ENCODE measurements at regions not wholly inside any gene's neighbourhood (a gene's known extent, or its start where the extent isn't known, plus 50 kb on each side); places are given as distances from the start of the nearest gene placed in this dataset.

DNA sequence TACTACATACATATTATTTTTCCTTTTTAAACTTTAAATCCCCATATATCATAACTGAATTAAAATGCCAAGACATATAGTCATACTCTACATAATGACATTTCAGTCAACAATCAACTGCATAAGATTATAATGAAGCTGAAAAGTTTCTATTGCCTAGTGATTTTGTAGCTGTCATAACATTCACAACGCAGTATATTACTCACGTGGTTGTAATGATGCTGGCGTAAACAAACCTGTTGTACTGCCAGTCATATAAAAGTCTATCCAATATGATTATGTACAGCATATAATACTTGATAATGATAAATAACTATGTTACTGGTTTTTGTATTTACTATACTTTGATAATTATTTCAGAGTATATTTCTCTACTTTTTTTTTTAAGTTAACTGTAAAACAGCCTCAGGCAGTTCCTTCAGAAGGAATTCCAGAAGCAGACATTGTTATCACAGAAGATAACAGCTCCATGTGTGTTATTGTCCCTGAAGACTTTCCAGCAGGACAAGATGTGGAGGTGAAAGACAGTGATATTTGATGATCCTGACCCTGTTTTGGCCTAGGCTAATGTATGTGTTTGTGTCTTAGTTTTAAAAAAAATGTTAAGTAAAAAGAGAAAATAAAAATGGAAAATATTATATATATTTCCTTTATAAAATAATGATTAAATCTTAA, 443.4 kb upstream of the UBE2E2 start:
- ATAC-seq = no peak
- TF ChIP-seq TCF4 (CRISPR knock-in tag; IDR thresholded peaks at IDR 0.05; ENCODE audit: borderline replicate concordance) (peak; percentile 47; the same call in 1 of the 2 replicates), ISL1 (CRISPR knock-in tag; IDR thresholded peaks at IDR 0.05) (no peak)

DNA sequence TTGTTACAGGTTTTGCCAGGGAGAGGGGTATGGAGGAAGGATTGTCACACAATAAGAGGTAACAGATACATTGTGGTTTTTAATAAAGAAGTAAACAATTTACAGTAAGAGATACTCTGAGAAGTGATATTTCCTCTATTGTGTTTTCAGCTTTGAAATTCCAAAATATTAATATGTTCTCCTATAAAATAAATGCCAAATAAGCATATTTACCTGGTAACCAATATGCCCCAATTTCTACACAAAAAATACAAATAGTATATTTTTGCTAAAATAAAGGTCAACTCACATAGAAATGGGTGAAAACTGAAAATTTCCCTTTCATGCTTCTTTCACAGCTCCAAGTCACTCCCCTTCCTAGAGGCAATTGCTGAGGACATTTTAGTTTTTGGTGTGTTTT, 437.4 kb upstream of the UBE2E2 start:
- no peak for ATAC-seq
- TF ChIP-seq POU6F1 (CRISPR knock-in tag; IDR thresholded peaks at IDR 0.05; ENCODE audit: borderline replicate concordance, low read depth) (no peak), PPARA (CRISPR knock-in tag; IDR thresholded peaks at IDR 0.05; ENCODE audit: borderline replicate concordance) (no peak), TCF4 (CRISPR knock-in tag; IDR thresholded peaks at IDR 0.05; ENCODE audit: borderline replicate concordance) (no peak), CSDC2 (CRISPR knock-in tag; IDR thresholded peaks at IDR 0.05) (no peak), GLIS3 (CRISPR knock-in tag; IDR thresholded peaks at IDR 0.05) (no peak)

- TF ChIP-seq, protein P1, sequence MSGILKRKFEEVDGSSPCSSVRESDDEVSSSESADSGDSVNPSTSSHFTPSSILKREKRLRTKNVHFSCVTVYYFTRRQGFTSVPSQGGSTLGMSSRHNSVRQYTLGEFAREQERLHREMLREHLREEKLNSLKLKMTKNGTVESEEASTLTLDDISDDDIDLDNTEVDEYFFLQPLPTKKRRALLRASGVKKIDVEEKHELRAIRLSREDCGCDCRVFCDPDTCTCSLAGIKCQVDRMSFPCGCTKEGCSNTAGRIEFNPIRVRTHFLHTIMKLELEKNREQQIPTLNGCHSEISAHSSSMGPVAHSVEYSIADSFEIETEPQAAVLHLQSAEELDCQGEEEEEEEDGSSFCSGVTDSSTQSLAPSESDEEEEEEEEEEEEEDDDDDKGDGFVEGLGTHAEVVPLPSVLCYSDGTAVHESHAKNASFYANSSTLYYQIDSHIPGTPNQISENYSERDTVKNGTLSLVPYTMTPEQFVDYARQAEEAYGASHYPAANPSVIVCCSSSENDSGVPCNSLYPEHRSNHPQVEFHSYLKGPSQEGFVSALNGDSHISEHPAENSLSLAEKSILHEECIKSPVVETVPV (CRISPR knock-in tag; IDR thresholded peaks at IDR 0.05) = no peak
- TF ChIP-seq CREB5 (CRISPR knock-in tag; IDR thresholded peaks at IDR 0.05; ENCODE audit: low read depth) (no peak), ISL1 (CRISPR knock-in tag; IDR thresholded peaks at IDR 0.05) (no peak)
- ATAC-seq = no peak
Measured at GRCh38 chr3:22777834-22778233, 425.3 kb upstream of the UBE2E2 start.

DNA sequence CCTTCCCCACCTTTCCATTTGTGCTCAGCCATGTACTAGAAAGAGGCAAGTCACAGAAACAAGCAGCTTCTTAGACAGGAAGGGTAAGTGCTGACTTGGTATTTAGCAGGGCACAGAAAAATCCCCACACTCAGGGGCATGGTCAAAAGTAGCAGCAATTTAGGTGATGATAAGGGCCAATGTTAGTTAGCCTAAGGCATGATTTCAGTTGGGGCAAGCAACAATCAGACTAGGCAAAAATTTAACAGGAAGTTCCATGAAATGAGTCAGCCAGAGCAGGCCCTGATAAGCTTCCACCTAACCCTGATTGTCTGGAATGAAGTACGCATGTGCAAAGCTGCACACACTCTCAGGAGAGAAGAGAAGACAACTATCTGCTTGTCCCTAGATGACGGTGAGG, 423.4 kb upstream of the UBE2E2 start:
- no peak for ATAC-seq
- no peak for TF ChIP-seq CREB5 (CRISPR knock-in tag; IDR thresholded peaks at IDR 0.05; ENCODE audit: low read depth)
- TF ChIP-seq RARB (CRISPR knock-in tag; IDR thresholded peaks at IDR 0.05) = no peak
- no peak for TF ChIP-seq ZNF565 (CRISPR knock-in tag; conservative IDR thresholded peaks at IDR 0.05; ENCODE audit: low read depth)
- TF ChIP-seq TSHZ2 (CRISPR knock-in tag; IDR thresholded peaks at IDR 0.05) = no peak
- TF ChIP-seq TCF4 (CRISPR knock-in tag; IDR thresholded peaks at IDR 0.05; ENCODE audit: borderline replicate concordance) = no peak
- no peak for TF ChIP-seq ZNF70 (CRISPR knock-in tag; IDR thresholded peaks at IDR 0.05)
- no peak for TF ChIP-seq ZNF8 (CRISPR knock-in tag; IDR thresholded peaks at IDR 0.05)
- no peak for TF ChIP-seq PPARA (CRISPR knock-in tag; IDR thresholded peaks at IDR 0.05; ENCODE audit: borderline replicate concordance)
- no peak for TF ChIP-seq ZC3H10 (CRISPR knock-in tag; IDR thresholded peaks at IDR 0.05)
- no peak for TF ChIP-seq ESRRG (CRISPR knock-in tag; IDR thresholded peaks at IDR 0.05)
- TF ChIP-seq ZFP3 (CRISPR knock-in tag; IDR thresholded peaks at IDR 0.05) = no peak
- TF ChIP-seq ZFP30 (CRISPR knock-in tag; IDR thresholded peaks at IDR 0.05) = no peak

DNA sequence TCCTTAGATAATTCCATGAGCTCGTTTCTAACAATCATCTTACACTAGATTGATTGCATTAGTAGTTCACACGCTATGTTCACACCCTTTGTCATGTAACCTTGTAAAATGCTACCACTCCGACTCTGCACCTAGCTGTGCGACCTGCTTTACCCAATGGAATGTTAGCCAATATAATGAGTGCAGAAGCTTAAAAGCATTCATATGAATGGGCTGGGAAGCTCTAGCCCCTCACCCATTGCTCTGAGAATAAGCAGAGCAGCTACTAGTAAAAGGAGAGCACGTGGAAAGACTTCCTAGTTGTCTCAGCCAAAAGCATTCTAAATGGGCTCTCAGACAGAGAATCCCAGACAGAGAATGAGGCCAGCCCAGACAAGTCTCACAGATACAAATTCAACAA, 410.6 kb upstream of the UBE2E2 start:
- TF ChIP-seq CREB5 (CRISPR knock-in tag; IDR thresholded peaks at IDR 0.05; ENCODE audit: low read depth) = no peak
- TF ChIP-seq CSDC2 (CRISPR knock-in tag; IDR thresholded peaks at IDR 0.05) = no peak
- TF ChIP-seq ARNTL (CRISPR knock-in tag; IDR thresholded peaks at IDR 0.05; ENCODE audit: borderline replicate concordance, low read depth) = no peak
- no peak for ATAC-seq

Measured in SK-N-SH treated with all-trans-retinoic acid at 6 μM for 48 hours (cell line).